LNCaP clone FGC (cell line): ENCODE measurements at regions not wholly inside any gene's neighbourhood (a gene's known extent, or its start where the extent isn't known, plus 50 kb on each side); places are given as distances from the start of the nearest gene placed in this dataset.
"Not testable (repeated sequence)": the region's sequence is repeated elsewhere in the genome, so short reads cannot be mapped to it uniquely, and the experiment has no call there.

Experiments used
- DNase-seq: peaks from one replicate; pipeline ENCODE4 v3.0.0-alpha.2; 2011; ENCODE audit warnings: low read depth
- H3K4me3 ChIP-seq: 2 replicates; pipeline ENCODE4 v1.5.1; 2011; ENCODE audit warnings: mild to moderate bottlenecking, low read depth, low read length, control low read depth
- CTCF ChIP-seq: IDR thresholded peaks from 2 replicates; pipeline ENCODE4 v1.5.1; 2012; ENCODE audit warnings: mild to moderate bottlenecking; ENCODE audit not compliant: control insufficient read depth, insufficient read depth; ENCODE audit errors: extremely low read depth

DNA sequence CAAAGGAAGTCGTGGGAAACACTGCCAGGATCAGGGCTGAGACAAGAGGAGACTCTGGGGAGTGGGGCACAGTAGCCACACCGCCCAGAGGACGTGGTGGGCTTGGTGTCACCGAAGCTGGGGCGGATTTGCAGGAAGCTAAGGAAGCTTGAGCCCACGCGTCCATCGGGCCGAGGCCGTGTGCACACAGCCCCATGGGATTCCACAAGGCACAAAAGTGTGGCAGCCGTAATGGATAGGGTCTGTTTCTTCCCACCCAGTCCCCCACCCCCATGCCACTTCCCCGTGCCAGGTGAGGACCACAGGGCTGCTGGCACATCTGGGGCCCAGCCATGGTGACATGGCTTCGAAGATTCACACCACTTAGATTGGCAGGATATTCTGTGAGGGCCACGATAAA, 153.2 kb upstream of the SPACA7 start:
- H3K4me3 ChIP-seq = no peak overlapping the region
- no peak for TF ChIP-seq CTCF
- DNase-seq = no peak

- not testable (repeated sequence) for DNase-seq, H3K4me3 ChIP-seq
Observed at GRCh38 chr13:112223929-112224328, 152.2 kb upstream of the SPACA7 start.

DNA sequence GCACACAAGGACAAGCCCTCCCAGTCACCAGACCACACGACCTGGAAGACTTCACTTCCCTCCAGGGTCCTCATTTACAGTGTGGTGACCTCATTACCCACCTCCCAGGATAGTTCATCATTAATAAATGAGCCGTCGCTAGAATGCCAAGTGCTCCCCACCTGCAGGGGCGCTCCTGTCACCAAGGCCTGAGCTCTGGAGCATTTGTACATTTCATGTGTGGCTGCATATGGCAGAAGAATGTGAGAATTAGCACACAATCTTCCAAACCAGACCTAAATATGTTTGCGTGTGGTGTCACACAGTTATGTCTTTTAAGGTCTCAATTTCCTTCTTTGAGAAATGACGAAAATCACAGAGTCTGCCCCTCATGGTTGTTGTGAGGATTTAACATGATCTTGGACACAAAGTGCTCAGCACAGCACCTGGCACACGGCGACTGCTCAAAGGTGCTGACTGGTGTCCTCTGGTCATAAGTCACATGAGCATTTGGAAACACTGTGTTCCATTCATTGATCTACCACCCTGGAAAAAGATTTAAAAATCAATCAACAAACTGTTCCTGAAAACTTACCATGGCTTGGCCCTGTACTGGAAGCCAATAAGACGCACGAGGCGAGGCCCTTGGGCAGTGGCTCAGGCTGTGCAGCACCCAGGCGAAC, 150.6 kb upstream of the SPACA7 start:
- TF ChIP-seq CTCF = no peak

DNA sequence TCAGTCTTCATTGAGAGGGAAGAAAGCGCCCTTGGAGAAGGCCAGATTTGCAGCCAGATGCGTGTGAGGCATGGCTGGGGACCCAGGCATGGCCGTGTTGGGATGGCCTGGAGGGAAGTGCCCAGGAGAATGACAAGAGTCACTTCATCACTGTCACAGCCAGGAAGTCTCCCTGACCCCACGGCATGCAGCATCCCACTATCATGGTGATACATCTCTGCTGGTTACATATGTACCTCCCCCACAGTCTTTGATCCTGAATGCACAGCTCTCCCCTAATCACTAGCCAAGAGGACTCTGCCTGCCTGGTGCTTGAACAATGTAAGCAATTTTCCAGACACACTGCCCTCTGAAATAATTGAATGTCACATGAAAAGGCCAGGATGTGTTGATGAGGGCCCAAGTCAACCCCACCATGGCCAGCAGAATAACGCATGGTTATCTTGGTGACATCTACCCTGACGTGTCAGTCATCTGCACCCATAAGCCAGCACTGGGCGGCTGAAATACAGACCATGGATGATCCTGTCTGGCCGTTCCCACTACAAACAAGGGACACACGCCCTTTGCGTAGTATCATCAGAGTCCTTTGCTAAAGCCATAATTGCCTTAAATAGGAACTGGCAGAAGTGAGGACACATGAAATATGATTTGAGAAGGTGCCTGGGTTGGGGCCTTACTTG, 149.7 kb upstream of the SPACA7 start:
- no peak for TF ChIP-seq CTCF
- H3K4me3 ChIP-seq = no peak overlapping the region
- no peak for DNase-seq

More for the DNA sequence above, 150.6 kb upstream of the SPACA7 start:
- no peak for DNase-seq
- H3K4me3 ChIP-seq = no peak overlapping the region

DNA sequence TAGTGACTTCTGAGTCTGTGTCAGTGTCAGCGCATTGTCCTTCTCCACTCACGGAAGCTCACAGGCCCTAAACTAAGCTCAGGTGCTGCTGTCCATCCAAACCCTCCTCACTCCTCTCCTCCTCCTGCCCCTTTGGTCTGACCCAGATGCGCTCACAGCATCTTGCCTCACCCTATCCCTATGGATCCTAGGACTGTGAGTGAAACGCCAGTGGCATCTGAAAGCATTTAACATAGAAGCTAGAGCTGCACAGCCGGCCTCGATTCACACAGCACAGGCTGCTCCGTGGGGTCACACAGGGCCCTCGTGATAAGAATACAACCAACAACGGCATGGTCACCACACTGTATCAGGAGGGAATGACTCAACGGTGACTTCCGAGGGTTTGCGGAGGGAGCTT, 149.1 kb upstream of the SPACA7 start:
- H3K4me3 ChIP-seq = no peak overlapping the region
- TF ChIP-seq CTCF = no peak
- DNase-seq = no peak

DNA sequence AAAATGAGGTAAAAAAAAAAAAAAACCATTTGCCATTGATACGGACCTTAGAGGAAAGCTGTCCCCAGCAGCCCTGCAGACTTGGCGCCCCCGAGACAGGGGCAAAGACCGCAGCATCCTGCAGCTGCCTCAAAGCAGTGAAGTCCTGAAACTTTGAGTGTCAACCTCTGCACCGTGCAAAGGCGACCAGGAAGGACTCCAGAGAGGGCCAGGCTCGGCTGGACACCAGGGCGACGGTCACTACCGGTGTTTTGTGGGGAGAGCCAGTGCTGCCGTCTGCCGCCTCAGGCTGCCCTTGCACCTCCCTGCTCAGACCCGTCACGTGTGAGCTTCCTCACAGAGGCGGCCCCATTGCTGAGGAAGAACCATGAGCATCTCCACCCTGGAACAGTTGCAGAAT, 146.7 kb upstream of the SPACA7 start:
- no peak overlapping the region for H3K4me3 ChIP-seq
- no peak for TF ChIP-seq CTCF
- DNase-seq = no peak

- no peak for DNase-seq
- no peak for TF ChIP-seq CTCF
- H3K4me3 ChIP-seq = no peak overlapping the region
Observed at GRCh38 chr13:112229992-112230872, 145.9 kb upstream of the SPACA7 start.
